NAMALWA (cell line): ENCODE measurements at regions not wholly inside any gene's neighbourhood (a gene's known extent, or its start where the extent isn't known, plus 50 kb on each side); places are given as distances from the start of the nearest gene placed in this dataset.
"Not testable (repeated sequence)": the region's sequence is repeated elsewhere in the genome, so short reads cannot be mapped to it uniquely, and the experiment has no call there.

Experiments used
- DNase-seq: peaks from one replicate; pipeline ENCODE4 v3.0.0-alpha.2; 2015; ENCODE audit warnings: low spot score

GRCh38 chr13:73578251-73578875 is 519.6 kb downstream of the KLF5 start:
- no peak for DNase-seq

- no peak for DNase-seq
Measured at GRCh38 chr13:73576291-73576690, 517.5 kb downstream of the KLF5 start.

GRCh38 chr13:73572824-73573223 is 514.0 kb downstream of the KLF5 start:
- DNase-seq, result no peak

GRCh38 chr13:73571376-73571775 is 512.6 kb downstream of the KLF5 start:
- no peak for DNase-seq

GRCh38 chr13:73556902-73557301 is 498.1 kb downstream of the KLF5 start:
- no peak for DNase-seq

- DNase-seq, result no peak
Measured at GRCh38 chr13:73556128-73556527, 497.3 kb downstream of the KLF5 start.

GRCh38 chr13:73551736-73552135 is 492.9 kb downstream of the KLF5 start:
- no peak for DNase-seq

- DNase-seq, result no peak
Measured at GRCh38 chr13:73549717-73550116, 490.9 kb downstream of the KLF5 start.

GRCh38 chr13:73548449-73548848 is 489.6 kb downstream of the KLF5 start:
- no peak for DNase-seq

GRCh38 chr13:73547239-73547638 is 488.4 kb downstream of the KLF5 start:
- DNase-seq, result no peak

GRCh38 chr13:73544175-73544574 is 485.4 kb downstream of the KLF5 start:
- DNase-seq, result no peak

- no peak for DNase-seq
Measured at GRCh38 chr13:73542446-73542845, 483.6 kb downstream of the KLF5 start.

GRCh38 chr13:73536865-73537264 is 478.1 kb downstream of the KLF5 start:
- DNase-seq, result no peak

GRCh38 chr13:73535341-73535740 is 476.5 kb downstream of the KLF5 start:
- no peak for DNase-seq

GRCh38 chr13:73532987-73533510 is 474.2 kb downstream of the KLF5 start:
- no peak for DNase-seq

- no peak for DNase-seq
Measured at GRCh38 chr13:73532582-73532981, 473.8 kb downstream of the KLF5 start.

GRCh38 chr13:73531014-73531413 is 472.2 kb downstream of the KLF5 start:
- no peak for DNase-seq

- DNase-seq, result no peak
Measured at GRCh38 chr13:73522937-73523336, 464.1 kb downstream of the KLF5 start.

GRCh38 chr13:73521985-73522524 is 463.2 kb downstream of the KLF5 start:
- no peak for DNase-seq

GRCh38 chr13:73521290-73521624 is 462.5 kb downstream of the KLF5 start:
- DNase-seq, result peak; percentile 9

- DNase-seq, result no peak
Measured at GRCh38 chr13:73520566-73521289, 461.9 kb downstream of the KLF5 start.

- not testable (repeated sequence) for DNase-seq
Measured at GRCh38 chr13:73520135-73520534, 461.3 kb downstream of the KLF5 start.

GRCh38 chr13:73519396-73520116 is 460.8 kb downstream of the KLF5 start:
- no peak for DNase-seq
